ENCODE measurements at regions not wholly inside any gene's neighbourhood (a gene's known extent, or its start where the extent isn't known, plus 50 kb on each side); places are given as distances from the start of the nearest gene placed in this dataset.

DNA sequence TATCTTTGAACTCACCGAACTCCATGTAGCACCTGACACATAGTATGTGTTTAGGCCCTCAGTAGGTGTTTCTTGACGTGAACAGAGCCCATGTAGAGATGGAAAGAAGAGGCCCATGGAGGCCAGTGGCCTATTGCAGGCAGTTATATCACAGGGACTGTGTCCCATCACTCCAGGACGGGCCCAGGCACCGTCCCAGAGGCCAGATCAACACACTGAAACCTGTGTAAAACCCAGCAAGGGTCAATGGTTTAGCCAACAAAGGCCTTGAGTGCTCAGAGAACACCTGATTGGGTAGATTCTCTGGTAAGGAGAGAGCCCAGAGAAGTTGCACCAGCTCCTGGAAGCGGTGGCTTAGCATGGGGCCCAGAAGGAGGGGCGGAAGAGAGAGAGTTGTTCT is 82.8 kb downstream of the INHBB start:
- no peak for DNase-seq

DNA sequence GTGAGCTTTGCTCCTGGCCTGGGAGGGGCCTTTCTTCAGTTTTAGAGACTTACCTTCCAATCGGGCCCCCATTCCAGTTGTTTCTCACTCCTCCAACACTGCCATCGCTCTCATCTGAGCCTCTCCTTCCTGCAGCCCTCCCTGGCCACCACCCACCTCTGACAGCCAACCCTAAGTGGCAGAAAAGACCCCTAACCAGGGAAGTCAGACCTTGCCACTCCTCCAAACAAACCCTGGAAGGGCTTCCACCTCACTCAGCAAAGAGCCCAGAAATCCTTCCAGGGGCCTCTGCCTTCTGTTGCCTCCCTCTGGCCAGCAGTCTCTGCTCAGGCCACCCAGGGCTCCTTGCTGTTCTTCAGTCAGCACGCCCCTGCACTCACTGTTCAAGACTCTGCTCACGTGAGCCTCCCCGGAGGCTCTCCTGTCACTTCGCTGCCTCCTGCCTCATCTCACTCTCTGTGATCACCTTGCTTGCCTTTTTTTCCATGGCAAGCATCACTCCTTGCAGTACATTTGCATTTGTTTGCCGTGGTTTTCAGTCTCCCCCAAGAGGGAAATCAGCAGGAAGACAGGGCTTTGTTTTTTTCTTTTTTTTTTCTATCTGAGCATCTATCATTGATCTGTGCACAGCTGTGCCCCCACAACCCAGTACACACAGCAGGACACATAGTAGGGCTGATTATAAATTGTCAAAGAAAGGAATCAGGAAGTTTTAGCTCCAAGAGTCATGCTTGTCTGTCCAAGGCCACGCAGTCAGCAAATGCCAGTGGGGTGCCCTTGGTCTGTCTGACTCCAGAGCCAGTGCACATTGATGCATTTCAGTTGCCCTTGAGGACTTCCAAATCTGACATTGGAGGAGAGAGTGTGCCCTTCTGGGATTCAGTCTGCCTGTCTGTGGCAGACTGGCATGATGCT is 83.9 kb downstream of the INHBB start:
- no peak for DNase-seq

DNA sequence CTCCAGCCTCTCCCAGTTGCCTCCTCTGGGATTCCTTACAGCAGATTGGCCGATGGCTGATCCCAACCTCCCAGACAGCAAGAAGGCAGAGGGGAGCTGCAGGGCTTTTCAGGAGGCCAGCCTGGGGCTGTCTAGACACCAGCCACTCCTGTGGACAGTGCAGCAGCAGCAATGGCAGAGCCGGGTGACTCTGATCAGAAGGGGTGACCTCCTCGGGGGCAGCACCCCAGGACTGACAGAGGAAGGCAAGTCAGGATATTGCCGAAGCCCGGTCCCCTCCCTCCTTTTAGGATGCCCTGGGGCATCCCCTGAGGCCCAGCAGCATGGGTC is 84.5 kb downstream of the INHBB start:
- DNase-seq, result no peak

DNA sequence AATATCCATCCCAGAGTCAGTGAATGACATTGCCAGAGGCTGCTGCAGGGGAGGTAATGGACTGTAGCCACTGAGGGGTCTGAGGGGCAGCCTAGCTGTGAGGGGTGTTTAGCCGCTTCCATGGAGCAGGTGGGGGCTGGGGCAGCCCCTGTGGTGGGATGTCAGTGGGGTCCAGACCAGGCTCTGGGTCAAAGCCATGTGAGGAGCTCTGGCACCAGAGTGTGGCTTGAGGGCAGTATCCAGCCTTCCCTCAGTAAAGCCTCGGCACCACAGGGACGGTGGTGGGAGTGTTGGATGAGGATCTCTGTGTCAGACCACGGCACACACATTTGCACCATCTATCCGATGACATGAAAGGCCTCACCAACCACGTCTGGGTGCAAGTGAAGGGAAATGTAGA is 85.0 kb downstream of the INHBB start:
- DNase-seq, result no peak

DNA sequence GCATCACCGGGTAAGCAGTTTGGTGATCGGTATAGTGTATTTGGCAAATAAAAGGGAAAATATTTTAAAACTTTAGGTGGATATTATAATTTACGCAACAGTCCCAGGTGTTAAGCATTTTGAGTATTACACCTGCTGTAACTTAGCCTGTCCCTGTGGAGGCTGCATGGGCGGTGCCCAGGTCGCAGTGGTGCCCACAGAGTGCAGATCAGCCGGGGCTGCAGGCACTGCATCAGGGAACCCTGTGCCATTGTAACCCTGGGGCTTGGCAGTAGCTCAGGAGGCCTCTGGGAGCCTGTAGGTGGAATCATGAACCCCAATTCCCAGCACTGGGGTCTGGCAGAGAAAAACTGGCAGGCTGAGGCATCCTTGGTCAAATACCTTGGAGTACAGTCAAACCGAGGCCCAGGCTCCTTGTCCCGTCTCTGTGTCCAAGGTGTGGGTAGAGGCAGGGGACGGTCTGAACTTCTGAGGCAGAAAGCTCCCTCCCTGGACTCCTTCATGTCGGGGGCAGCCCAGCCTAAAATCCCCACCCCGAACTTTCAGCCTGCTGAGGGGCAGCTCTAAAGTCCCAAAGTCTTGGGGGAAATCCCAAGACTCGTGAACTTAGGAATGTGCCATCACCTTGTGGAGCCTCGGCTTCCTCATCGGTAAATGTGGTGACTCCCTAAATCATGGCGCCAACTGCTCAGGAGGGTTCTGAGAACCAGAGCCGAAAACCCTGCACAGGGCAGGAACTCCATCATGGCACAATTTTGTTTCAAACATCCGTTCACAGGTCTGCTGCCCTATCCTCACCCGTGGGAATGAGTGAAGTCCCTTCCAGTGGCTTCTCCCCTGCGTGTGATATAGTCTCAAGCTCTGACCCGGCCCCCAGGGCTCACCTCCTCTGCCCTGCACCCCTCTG is 85.7 kb downstream of the INHBB start:
- no peak for DNase-seq

DNA sequence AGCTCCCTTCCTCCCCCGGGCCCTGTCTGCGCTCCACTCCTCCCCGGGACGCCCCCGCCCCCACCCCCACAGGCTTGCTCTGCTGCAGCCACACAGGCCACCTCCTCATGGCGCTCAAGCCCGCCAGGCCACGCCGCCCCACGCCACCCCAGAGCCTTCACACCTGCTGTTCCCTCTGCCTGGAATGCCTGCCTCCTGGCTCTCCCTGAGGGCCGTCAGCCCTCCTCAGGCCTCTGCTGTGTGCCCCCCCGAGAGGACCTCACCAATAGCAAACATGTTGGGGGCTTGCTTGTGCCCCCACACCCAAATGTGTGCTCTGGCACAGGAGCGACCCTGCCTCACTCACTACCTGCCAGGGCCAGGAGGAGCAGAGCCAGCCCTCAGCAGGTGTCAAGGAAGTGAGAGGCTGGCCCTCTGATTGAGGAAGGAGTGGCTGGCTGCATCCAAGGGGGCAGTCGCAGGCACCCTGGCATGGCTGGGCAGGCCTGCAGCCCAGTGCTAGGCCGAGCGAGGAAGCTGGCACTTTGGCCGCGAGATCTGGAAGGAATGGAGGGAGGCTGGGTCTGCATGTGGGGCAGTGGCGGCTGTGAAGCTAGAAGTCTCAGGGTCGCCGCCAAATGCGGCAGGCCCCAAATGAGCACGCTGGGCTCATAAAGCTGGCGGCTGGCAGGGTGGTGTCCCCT is 86.5 kb downstream of the INHBB start:
- DNase-seq, result no peak

DNA sequence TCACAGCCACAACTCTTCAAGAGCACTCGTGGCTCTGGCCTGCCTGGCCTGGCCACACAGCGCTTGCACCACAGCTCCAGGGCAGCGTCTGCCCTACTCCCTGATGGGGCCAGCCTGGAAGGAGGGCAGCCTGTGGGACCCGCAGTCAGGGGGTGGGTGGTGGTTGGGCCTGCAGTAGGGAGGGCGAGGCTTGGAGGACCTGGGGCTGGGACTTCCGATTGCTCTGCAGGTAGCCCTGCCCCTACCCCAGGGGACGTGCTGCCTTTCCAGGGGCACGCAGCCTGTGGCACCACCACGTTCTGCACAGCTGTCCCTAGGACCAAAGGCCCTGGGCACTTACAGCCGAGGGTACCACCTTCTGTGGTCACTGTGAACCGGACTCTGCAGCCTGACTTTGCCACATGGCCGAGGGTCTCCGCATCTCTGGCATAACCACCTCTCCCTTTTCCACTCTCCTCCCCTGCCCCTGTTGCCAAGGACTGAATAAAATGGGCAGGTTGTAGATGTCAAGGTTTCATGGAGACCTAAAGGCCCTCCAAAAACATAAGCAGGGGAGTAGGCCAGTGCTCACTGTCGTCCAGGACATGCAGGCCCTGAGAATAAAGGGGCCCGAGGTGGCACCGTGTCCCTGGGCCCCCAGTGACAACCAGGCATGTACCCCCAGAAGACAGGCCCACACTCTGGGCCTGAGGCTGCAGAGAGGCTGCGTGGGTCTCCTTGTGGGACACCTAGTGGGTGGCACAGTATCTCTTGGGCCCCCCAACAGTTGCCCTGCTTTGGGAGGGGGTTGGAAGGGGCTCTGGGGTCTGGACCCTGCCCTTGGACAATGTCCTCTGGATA is 87.3 kb downstream of the INHBB start:
- no peak for DNase-seq

DNA sequence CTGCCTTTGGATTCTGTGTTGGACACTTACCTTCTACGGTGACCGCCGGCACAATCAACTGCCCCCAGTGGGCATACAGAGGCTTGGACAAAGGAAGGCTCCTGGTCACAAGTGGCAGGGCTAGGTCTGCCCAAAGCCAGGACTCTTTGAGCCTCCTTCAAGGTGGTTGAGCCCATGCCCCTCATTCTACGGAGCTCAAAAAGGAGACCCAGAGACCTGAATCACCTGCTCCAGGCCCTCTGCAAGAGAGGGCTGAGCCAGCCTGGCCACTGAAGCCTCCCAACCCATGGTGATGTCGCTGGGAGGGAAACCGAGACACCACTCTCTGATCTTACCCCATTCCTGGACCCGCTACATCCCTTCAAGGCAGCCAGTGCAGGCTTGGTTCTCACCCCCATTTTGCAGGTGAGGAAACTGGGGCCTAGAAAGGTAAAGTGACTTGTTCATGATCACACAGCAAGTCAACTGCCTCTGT is 87.9 kb downstream of the INHBB start:
- DNase-seq, result no peak

DNA sequence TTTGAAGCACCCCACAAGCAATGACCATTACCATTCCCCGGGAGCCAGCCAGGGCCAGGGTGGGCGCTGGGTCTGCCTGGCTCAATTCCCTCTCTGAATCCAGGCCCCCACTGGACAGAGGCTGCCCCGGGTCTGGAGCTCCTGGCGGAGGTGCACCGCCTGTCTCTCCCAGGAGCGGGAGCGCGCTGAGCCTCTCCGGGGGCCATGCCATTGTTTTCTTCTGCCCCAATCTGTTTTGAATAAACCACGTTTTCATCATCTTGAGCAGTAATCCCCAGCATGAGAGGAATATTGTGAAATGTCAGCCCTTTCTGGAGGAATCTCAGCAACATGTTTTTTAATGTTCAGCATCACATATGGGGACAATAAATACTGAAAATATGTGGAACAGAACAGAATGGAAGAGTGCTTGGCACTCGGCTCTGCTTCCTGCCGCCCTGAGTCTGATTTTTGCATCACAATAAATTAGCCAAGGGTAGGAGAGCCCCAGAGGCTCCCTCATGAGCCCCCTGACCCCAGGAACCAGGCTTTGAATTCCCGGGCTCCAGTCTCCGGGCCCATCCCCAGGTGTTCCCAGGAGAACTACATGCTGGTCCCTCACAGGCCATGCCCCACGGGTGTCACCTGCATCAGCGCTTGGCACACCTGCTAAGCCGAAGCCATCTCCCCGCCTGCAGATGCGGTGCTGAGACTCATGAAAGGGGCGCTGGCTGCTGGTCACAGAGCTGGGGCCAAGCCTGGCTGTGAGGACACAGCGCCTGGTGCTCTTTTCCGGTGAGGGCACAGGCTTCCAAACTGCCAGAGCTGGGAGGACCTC is 88.8 kb downstream of the INHBB start:
- DNase-seq, result no peak

DNA sequence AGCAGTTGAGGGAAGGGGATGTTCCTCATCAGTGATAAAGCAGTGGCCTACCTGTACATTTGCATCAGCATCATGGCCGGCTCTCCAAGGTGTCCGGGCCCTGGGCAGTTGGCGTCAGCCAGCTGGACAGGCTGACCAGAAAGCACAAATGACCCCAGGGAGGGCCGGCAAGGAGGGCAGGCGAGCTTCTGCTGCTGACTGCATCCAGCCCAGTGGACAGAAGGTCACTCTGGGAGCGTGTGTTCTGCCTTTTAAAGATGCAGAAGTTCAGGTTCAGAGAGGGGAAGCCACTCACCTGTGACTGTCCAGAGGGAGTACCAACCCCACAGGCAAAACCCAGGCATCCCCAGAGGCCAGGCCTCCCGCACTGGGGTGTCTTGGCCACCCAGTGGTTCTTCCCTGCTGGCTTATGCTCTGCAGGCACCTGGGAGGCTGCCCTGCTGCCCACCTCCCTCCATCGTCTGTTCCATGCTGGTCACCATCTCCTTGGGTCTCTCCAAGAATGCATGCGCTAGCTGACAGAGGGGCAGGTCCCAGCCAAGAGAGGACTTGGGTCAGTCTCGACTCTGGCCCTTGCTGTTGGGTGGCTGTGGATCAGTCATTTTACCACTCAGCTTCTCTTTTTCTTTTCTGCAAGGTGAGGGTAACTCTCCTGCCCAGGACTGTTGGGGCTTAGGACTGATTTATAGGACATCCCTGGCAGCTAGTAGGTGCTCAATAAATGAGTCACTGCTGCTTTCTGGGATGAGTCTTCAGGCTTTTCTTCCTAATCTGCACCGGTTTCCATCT is 89.9 kb downstream of the INHBB start:
- DNase-seq, result no peak

DNA sequence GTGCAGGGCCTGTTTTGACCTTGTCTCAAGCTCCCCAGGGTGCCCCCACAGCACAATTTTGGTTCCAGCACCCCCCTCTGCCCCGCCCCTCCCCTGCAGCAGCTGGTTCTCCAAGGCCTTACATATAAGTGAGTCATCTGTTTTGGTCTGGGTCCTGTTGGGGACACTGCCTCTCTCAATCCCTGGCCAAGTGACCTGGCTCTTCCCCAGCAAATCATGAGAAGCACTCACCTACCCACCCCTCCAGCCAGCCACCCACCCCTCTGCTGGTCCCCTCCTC is 90.5 kb downstream of the INHBB start:
- no peak for DNase-seq

DNA sequence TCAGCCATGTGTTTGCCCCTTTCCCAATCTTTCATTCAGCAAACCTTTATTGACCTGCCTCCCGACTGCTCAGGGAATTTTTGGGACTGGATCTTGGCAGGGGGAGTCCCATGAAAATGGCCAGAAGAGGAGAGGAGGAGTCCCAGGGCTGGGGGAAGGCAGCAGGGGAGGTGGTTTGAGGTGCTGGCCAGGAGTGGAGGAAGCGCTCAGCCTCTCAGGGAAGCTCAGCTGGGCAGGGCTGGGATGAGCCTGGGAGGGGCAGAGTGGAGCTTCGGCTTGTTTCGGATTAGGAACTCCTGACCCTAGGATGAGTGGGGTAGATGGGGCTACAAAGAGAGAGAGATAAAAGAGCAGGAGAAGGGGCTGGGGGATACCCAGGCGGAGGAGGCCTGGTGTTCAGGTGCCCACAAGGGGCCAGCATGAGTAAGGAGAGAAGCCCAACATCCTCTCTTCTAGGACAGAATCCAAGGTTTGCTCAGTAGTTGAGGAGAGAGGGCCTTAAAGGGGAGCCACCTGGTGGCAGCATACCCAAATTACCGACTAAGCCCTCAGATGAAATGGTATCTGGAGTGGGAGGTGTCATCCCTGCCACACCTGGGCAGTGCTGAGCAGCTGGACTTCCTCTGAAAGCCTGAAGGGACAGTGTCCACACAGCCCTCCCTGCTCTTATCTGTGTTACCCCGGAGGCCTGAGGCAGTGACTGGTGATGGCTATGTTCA is 91.1 kb downstream of the INHBB start:
- DNase-seq, result no peak

DNA sequence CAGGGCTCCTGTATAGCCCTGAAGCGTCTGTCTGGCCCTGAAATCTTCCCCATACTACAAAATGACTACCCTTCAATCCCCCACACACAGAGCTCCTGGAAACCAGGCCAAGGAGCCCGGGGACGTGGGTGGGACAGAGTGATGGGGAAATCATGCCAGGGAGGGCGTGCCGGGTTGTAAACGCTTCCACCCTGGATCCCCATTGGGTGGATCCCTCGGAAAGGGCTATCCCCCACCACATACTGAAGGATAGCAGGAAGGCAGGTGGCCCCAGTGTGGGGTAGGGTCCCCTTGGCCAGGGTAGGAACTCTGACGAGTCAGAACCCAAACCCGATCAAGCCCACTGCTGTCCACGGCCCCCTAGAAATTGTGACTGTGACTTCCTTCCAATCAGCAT is 91.7 kb downstream of the INHBB start:
- DNase-seq, result no peak

DNA sequence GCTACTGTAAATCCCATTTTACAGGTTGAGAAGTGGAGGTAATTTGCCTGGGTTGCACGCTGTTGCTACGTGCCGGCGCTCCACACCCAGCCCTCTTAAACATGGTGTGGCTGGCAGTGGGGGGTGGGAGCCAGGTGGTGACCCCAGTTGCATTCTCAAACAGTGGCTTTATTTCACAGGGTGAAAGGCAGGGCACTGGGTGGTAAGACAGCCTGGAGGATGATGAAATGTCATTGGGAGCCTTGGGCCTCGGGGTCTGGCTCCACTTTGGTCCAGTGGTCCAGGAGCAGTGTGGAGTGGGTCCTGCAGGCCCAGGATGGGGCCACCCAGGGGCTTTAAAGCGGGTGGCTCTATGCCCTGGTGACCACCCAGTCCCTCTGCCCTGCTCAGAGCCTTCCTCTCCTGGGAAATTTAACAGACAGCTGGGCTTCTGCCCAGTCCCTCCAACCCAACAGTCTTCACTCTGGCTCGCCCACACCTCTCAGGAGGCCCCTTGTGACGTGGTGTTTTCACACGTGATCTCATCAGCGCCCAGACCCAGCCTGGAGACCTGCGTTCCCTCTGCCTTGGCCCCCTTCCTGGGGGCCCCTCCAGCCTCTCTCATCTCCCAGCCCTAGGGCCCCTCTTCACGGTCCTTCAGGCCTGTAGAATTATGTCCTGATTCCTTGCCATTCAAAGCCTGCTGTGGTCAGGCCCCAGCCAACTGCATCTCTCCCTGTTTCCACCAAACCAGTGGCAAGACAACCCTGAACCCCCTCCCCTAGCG is 92.5 kb downstream of the INHBB start:
- no peak for DNase-seq

DNA sequence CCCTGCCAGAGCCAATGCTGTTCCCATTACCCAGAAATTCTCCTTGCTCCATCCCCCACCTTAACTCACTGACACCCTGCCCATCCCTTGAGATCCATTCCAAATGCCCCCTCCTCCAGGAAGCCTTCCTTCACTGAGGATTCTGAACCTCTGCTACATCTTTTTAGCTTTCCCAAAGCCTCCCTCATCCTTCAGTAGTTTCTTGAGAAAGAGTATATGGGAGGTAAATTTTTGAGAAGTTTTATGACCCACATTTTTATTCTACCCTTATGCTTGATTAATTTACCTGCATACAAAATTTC is 93.1 kb downstream of the INHBB start:
- no peak for DNase-seq

DNA sequence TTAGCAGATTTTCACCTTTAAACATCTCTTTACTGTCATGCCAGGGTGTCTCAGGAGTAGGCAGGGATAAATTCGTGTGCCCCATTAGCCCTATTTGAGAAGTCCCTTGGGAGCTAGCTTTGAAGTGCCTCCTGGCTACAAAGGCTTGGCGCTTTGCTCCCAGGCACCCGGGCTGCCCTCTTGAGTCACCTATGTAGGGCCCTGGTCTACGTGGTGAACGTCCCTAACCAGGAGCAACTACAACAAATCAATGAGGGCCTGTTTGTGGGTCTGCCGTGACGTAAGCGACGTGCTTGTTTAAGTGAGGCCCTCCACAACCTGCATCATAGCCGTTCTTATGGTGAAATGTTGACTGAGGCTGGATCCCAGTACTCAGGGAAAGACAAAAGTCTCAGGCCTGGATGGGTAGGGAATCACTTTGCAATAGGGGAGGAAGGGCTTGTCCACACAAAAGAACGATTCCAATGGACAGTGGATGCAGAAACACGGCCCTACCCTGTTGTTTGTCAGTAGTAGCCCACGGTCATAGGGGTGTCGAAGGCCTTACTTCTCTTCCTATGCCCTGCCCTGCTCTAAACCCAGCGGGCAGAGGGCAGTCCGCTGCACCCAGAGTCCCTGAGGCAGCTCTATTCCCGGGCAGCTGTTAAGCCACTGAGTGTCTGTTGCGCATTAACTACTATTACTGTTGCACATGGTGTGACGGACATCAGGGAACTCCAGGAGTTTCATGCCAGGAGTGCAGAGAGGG is 93.9 kb downstream of the INHBB start:
- no peak for DNase-seq

DNA sequence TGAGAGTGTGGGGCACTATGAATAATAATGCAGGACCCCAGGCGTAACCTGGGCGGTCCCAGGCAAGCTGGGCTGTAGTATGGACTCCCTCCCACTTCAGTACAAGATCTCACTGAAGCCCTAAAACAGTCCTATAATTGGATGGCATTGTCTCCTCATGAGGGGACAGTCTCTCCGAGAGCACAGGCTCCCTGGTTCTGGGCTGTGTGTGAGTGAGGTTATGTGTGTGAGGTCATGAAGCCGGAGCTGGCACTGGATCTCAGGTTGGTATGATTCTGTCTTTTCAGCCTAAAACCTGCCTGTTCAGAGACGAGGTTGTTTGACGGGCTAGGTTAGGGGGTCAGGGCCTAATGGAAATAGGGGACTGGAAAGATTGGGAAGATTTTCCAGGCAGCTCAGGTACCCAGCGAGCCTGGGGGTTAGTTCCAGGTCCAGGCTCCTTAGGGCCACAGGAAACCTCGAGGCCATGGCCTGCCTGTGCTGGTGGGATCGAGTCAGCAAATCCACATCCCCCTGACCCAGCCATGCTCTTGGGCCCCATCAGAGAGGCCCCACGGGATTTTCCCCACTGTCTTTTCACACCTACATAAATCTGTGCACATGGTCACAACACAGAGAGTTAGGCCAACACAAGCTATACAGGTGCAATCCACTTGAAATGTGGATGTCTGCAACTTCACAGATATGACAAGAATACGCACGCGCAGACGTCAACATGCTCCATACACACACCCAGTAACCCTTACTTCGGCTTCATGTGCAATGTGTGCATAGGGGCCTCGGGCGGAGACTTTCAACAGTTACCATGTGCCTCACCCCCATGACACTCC is 94.8 kb downstream of the INHBB start:
- no peak for DNase-seq

DNA sequence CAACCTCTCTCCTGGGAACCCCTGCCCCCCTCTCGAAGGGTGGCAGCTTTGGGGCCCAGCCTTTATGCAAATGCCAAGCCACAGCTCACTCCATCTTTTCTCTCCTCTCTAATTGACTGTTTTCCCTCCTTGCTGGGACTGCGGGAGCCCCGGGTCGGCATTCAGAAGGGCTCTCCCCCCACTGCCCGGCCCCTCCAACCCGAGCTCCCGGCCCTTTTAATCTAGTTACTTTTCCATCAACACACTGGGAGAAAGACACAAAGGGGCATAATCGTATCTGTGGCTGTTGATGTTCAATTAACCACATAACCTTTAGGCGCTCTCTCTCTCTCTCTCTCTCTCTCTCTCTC is 95.4 kb downstream of the INHBB start:
- DNase-seq, result no peak
